Kidney (tissue), 13 donors: ENCODE measurements at regions not wholly inside any gene's neighbourhood (a gene's known extent, or its start where the extent isn't known, plus 50 kb on each side); places are given as distances from the start of the nearest gene placed in this dataset.

ENCODE experiments used
- DNase-seq, 5 donors: peaks; one replicate each; pipeline ENCODE4 v3.0.0-alpha.2; 2013 to 2020
- FAIRE-seq: peaks from 2 replicates; lab custom pipeline; 2012; peaks lifted over from hg19 to GRCh38; lab: Jason Lieb, UNC
- H3K27ac ChIP-seq, 2 donors: one replicate each; pipeline ENCODE4 v1.7.0; 2013; ENCODE audit warnings: low read depth in 2 of 2, low read length in 2 of 2, inconsistent platforms in 1 of 2
- H3K27me3 ChIP-seq: one replicate; pipeline ENCODE4 v1.7.1; 2013; ENCODE audit warnings: low read length, inconsistent platforms; ENCODE audit not compliant: control insufficient read depth, insufficient read depth
- H3K36me3 ChIP-seq, 3 donors: one replicate each; pipeline versions ENCODE4 v1.7.0 to v1.7.1; 2013; ENCODE audit warnings: low read length in 3 of 3, control low read depth in 1 of 3, inconsistent platforms in 1 of 3; ENCODE audit not compliant: insufficient read depth in 3 of 3, control insufficient read depth in 2 of 3
- H3K4me1 ChIP-seq, 3 donors: one replicate each; pipeline versions ENCODE4 v1.7.0 to v1.7.1; 2013; ENCODE audit warnings: low read length in 3 of 3, inconsistent platforms in 1 of 3, low read depth in 1 of 3; ENCODE audit not compliant: control insufficient read depth in 2 of 3, insufficient read depth in 2 of 3
- H3K4me3 ChIP-seq, 3 donors: one replicate each; pipeline versions ENCODE4 v1.7.0 to v1.8.1; 2013; ENCODE audit warnings: low read length in 3 of 3, control low read depth in 1 of 3, inconsistent platforms in 1 of 3
- H3K9ac ChIP-seq, 3 donors: one replicate each; pipeline versions ENCODE4 v1.7.0 to v1.7.1; 2013; ENCODE audit warnings: low read length in 3 of 3, control low read depth in 1 of 3, inconsistent platforms in 1 of 3
- H3K9me3 ChIP-seq, 3 donors: one replicate each; pipeline versions ENCODE4 v1.7.0 to v1.7.1; 2013; ENCODE audit warnings: low read length in 3 of 3, control low read depth in 1 of 3, inconsistent platforms in 1 of 3; ENCODE audit not compliant: control insufficient read depth in 2 of 3, insufficient read depth in 1 of 3
- CTCF ChIP-seq: IDR thresholded peaks from 3 replicates; pipeline ENCODE4 v1.5.1; 2012; ENCODE audit warnings: mild to moderate bottlenecking, moderate library complexity, borderline replicate concordance; ENCODE audit not compliant: insufficient read depth; ENCODE audit errors: extremely low read depth
- intact Hi-C: fragments of 100-400 bp; cut with DNase I; formaldehyde crosslinking; loops from one replicate; pipeline ENCODE4 v1.11.1; 2022
- donor health status: control.
- donor health status: control.
- donor health status: control.
- donor health status: control.
- donor health status: control.
- donor health status: DM: yes; HTN: yes; CAD: no.
- donor health status: Normal renal cell carcinoma (clear cell type).

- H3K9ac ChIP-seq: no peak overlapping the region
- no peaks in the 10 kb centered on the region for H3K4me1 ChIP-seq
- TF ChIP-seq CTCF: no peak
- H3K27ac ChIP-seq: no peak overlapping the region
- H3K36me3 ChIP-seq: no peaks in the 10 kb centered on the region
- no peak overlapping the region for H3K4me3 ChIP-seq
- no peaks in the 10 kb centered on the region for H3K27me3 ChIP-seq
- H3K9me3 ChIP-seq: no peaks in the 10 kb centered on the region
- intact Hi-C loops: no loop called here
- DNase-seq (no peak), FAIRE-seq (no peak)
Measured at GRCh38 chr12:41892302-41892701, 252.4 kb downstream of the GXYLT1 start.

- H3K27ac ChIP-seq: no peak overlapping the region
- H3K9me3 ChIP-seq: no peaks in the 10 kb centered on the region
- FAIRE-seq: no peak
- no peak for DNase-seq
- no peaks in the 10 kb centered on the region for H3K36me3 ChIP-seq
- no peaks in the 10 kb centered on the region for H3K4me1 ChIP-seq
- intact Hi-C loops: no loop called here
- no peak for TF ChIP-seq CTCF
- no peak overlapping the region for H3K9ac ChIP-seq
- no peaks in the 10 kb centered on the region for H3K27me3 ChIP-seq
- no peak overlapping the region for H3K4me3 ChIP-seq
Measured at GRCh38 chr12:41891226-41891625, 253.4 kb downstream of the GXYLT1 start.

- TF ChIP-seq CTCF: no peak
- H3K4me1 ChIP-seq: no peaks in the 10 kb centered on the region
- intact Hi-C loops: no loop called here
- no peak overlapping the region for H3K9ac ChIP-seq
- H3K27ac ChIP-seq: no peak overlapping the region
- no peak for FAIRE-seq
- no peak for DNase-seq
- no peaks in the 10 kb centered on the region for H3K36me3 ChIP-seq
- no peaks in the 10 kb centered on the region for H3K27me3 ChIP-seq
- no peaks in the 10 kb centered on the region for H3K9me3 ChIP-seq
- no peak overlapping the region for H3K4me3 ChIP-seq
Measured at GRCh38 chr12:41888285-41888684, 256.4 kb downstream of the GXYLT1 start.
